H1 (cell line): ENCODE measurements at regions not wholly inside any gene's neighbourhood (a gene's known extent, or its start where the extent isn't known, plus 50 kb on each side); places are given as distances from the start of the nearest gene placed in this dataset.

Experiments used
- CTCF ChIA-PET: fragments of 300-600 bp; sonication (Branson Sonifier 250); formaldehyde crosslinking; loops from one replicate; lab custom pipeline; 2021; ENCODE audit not compliant: partially characterized antibody; lab: Charles Lee
- POLR2A ChIA-PET: fragments of 300-600 bp; sonication (Branson Sonifier 250); formaldehyde crosslinking; loops from one replicate; lab custom pipeline; 2021; ENCODE audit warnings: inconsistent platforms; ENCODE audit not compliant: partially characterized antibody; lab: Charles Lee
- DNase-seq, 2 experiments: peaks; one replicate each; pipeline versions ENCODE4 v3.0.0 to v3.0.0-alpha.2; 2010 to 2022; ENCODE audit warnings: low spot score in 2 of 2, low read depth in 1 of 2, mixed read lengths in 1 of 2
- FAIRE-seq: peaks from 2 replicates; lab custom pipeline; 2011; peaks lifted over from hg19 to GRCh38; lab: Jason Lieb, UNC
- H2AFZ ChIP-seq: 2 replicates; pipeline ENCODE4 v1.8.1; 2012; ENCODE audit warnings: low read length, inconsistent platforms
- H2AK5ac ChIP-seq: 2 replicates; pipeline ENCODE4 v1.6.1; 2013; ENCODE audit warnings: low read depth, low read length
- H2BK120ac ChIP-seq: replicated peaks from 2 replicates; pipeline ENCODE3; 2013; ENCODE audit warnings: low read depth, low read length, inconsistent platforms
- H2BK12ac ChIP-seq: 2 replicates; pipeline ENCODE4 v1.6.1; 2013; ENCODE audit warnings: low read depth, low read length
- H2BK15ac ChIP-seq: 2 replicates; pipeline ENCODE4 v1.6.1; 2013; ENCODE audit warnings: low read length
- H2BK20ac ChIP-seq: 2 replicates; pipeline ENCODE4 v1.6.1; 2013; ENCODE audit warnings: low read length
- H2BK5ac ChIP-seq: 2 replicates; pipeline ENCODE4 v1.6.1; 2013; ENCODE audit warnings: low read depth, low read length
- H3K14ac ChIP-seq: 2 replicates; pipeline ENCODE4 v1.6.1; 2013; ENCODE audit warnings: inconsistent platforms; ENCODE audit not compliant: insufficient read length
- H3K18ac ChIP-seq: 2 replicates; pipeline ENCODE4 v1.6.1; 2013; ENCODE audit warnings: low read length; ENCODE audit errors: extremely low read depth
- H3K23ac ChIP-seq: 2 replicates; pipeline ENCODE4 v1.6.1; 2013; ENCODE audit warnings: inconsistent platforms; ENCODE audit not compliant: insufficient read length
- H3K23me2 ChIP-seq: 2 replicates; pipeline ENCODE4 v1.6.1; 2013; ENCODE audit warnings: low read depth, low read length
- H3K27ac ChIP-seq: 2 replicates; pipeline ENCODE4 v1.6.1; 2011; ENCODE audit warnings: low read depth, low read length, inconsistent platforms
- H3K27me3 ChIP-seq, 4 experiments: replicated peaks in 1 of 4; 1 replicate in 1 of 4; 2 replicates in 3 of 4; pipeline versions ENCODE4 v1.6.1 to v1.8.1; 2011 to 2013; ENCODE audit warnings: low read length in 3 of 4, mild to moderate bottlenecking in 3 of 4, inconsistent platforms in 2 of 4, mixed read lengths in 2 of 4, moderate library complexity in 1 of 4; ENCODE audit not compliant: control insufficient read depth in 3 of 4, insufficient read depth in 3 of 4; ENCODE audit errors: extremely low read depth in 1 of 4
- H3K36me3 ChIP-seq, 4 experiments: 2 replicates each; pipeline versions ENCODE4 v1.6.1 to v1.8.1; 2011 to 2013; ENCODE audit warnings: mild to moderate bottlenecking in 4 of 4, low read length in 3 of 4, moderate library complexity in 2 of 4, control low read depth in 1 of 4, inconsistent platforms in 1 of 4; ENCODE audit not compliant: insufficient read depth in 4 of 4, control insufficient read depth in 2 of 4
- H3K4ac ChIP-seq: replicated peaks from 2 replicates; pipeline ENCODE3; 2013; ENCODE audit warnings: low read length, low read depth, mixed read lengths, inconsistent platforms; ENCODE audit not compliant: insufficient read length
- H3K4me1 ChIP-seq, 4 experiments: replicated peaks in 1 of 4; 1 replicate in 1 of 4; 2 replicates in 3 of 4; pipeline versions ENCODE4 v1.6.1 to v1.8.1; 2011 to 2013; ENCODE audit warnings: low read length in 3 of 4, inconsistent platforms in 2 of 4, mixed read lengths in 1 of 4; ENCODE audit not compliant: insufficient read depth in 4 of 4, control insufficient read depth in 3 of 4
- H3K4me2 ChIP-seq, 2 experiments: 2 replicates each; pipeline versions ENCODE4 v1.6.1 to v1.8.1; 2011 to 2013; ENCODE audit warnings: low read depth in 2 of 2, low read length in 2 of 2, control low read depth in 1 of 2, inconsistent platforms in 1 of 2, mild to moderate bottlenecking in 1 of 2; ENCODE audit not compliant: insufficient read depth in 1 of 2
- H3K4me3 ChIP-seq, 4 experiments: fragments of 200-600, 300-600 bp in 1 of 4; sonication (generic), shearing (Covaris generic), sonication (Bioruptor Twin) in 1 of 4; 2 replicates each; pipeline versions ENCODE4 v1.5.1 to v1.8.1; 2011 to 2016; ENCODE audit warnings: low read length in 4 of 4, low read depth in 3 of 4, control low read depth in 2 of 4, inconsistent platforms in 2 of 4, mild to moderate bottlenecking in 2 of 4, mixed read lengths in 1 of 4, moderate library complexity in 1 of 4; ENCODE audit not compliant: insufficient read depth in 2 of 4; ENCODE audit errors: extremely low read depth in 1 of 4
- H3K56ac ChIP-seq: replicated peaks from 2 replicates; pipeline ENCODE3; 2013; ENCODE audit warnings: low read depth, mild to moderate bottlenecking, mixed read lengths, low read length, inconsistent platforms; ENCODE audit not compliant: insufficient read length
- H3K79me1 ChIP-seq: 2 replicates; pipeline ENCODE4 v1.6.1; 2013; ENCODE audit warnings: low read depth, low read length, control low read depth
- H3K79me2 ChIP-seq, 2 experiments: 2 replicates each; pipeline versions ENCODE4 v1.6.1 to v1.8.1; 2012 to 2013; ENCODE audit warnings: low read length in 2 of 2, mild to moderate bottlenecking in 2 of 2, inconsistent platforms in 1 of 2; ENCODE audit not compliant: insufficient read depth in 2 of 2, control insufficient read depth in 1 of 2
- H3K9ac ChIP-seq, 4 experiments: replicated peaks in 1 of 4; 1 replicate in 1 of 4; 2 replicates in 3 of 4; pipeline versions ENCODE4 v1.6.1 to v1.8.1; 2011 to 2013; ENCODE audit warnings: low read depth in 3 of 4, low read length in 3 of 4, control low read depth in 2 of 4, mild to moderate bottlenecking in 2 of 4, moderate library complexity in 2 of 4, inconsistent platforms in 1 of 4; ENCODE audit errors: extremely low read depth in 1 of 4
- H3K9me3 ChIP-seq, 2 experiments: 2 replicates each; pipeline versions ENCODE4 v1.6.1 to v1.8.1; 2012 to 2013; ENCODE audit warnings: mild to moderate bottlenecking in 2 of 2, moderate library complexity in 2 of 2, control low read depth in 1 of 2, inconsistent platforms in 1 of 2, low read depth in 1 of 2, low read length in 1 of 2, mixed read lengths in 1 of 2; ENCODE audit not compliant: insufficient read depth in 2 of 2
- H4K20me1 ChIP-seq, 2 experiments: replicated peaks in 1 of 2; 2 replicates each; pipeline versions ENCODE3 to v1.8.1; 2011 to 2013; ENCODE audit warnings: inconsistent platforms in 2 of 2, low read length in 2 of 2, mild to moderate bottlenecking in 1 of 2; ENCODE audit not compliant: insufficient read depth in 2 of 2, control insufficient read depth in 1 of 2
- H4K5ac ChIP-seq: 2 replicates; pipeline ENCODE4 v1.6.1; 2013; ENCODE audit warnings: low read length, low read depth, mixed read lengths, inconsistent platforms; ENCODE audit not compliant: insufficient read length
- H4K8ac ChIP-seq: 2 replicates; pipeline ENCODE4 v1.8.0; 2013; ENCODE audit warnings: mild to moderate bottlenecking, moderate library complexity, low read length, inconsistent platforms; ENCODE audit not compliant: insufficient read depth; ENCODE audit errors: extremely low read depth
- H4K91ac ChIP-seq: replicated peaks from 2 replicates; pipeline ENCODE3; 2013; ENCODE audit warnings: low read length, mixed read lengths, inconsistent platforms; ENCODE audit not compliant: insufficient read length
- GABPA ChIP-seq: IDR thresholded peaks from 2 replicates; pipeline ENCODE4 v1.6.1; 2011; ENCODE audit warnings: mild to moderate bottlenecking, low read length, moderate library complexity, borderline replicate concordance; ENCODE audit not compliant: insufficient read depth
- JUN ChIP-seq: IDR thresholded peaks from 2 replicates; pipeline ENCODE4 v1.6.1; 2011; ENCODE audit warnings: low read depth, mild to moderate bottlenecking, improper control_type of control experiment, low read length
- KDM4A ChIP-seq: IDR thresholded peaks from one replicate; pipeline ENCODE4 v1.7.1; 2012; ENCODE audit warnings: low read depth, mild to moderate bottlenecking, moderate library complexity, low read length, inconsistent platforms; ENCODE audit not compliant: severe bottlenecking
- RFX5 ChIP-seq: IDR thresholded peaks from 2 replicates; pipeline ENCODE4 v1.6.1; 2011; ENCODE audit warnings: low read depth, low read length, improper control_type of control experiment, borderline replicate concordance
- SAP30 ChIP-seq: fragments of 300-600 bp; sonication (generic); IDR thresholded peaks from 2 replicates; pipeline ENCODE4 v1.7.1; 2012; ENCODE audit warnings: low read length, moderate library complexity, mild to moderate bottlenecking, inconsistent platforms; ENCODE audit not compliant: insufficient read depth, insufficient replicate concordance
- SRF ChIP-seq: IDR thresholded peaks from 2 replicates; pipeline ENCODE4 v1.6.1; 2011; ENCODE audit warnings: mild to moderate bottlenecking, low read depth, low read length, moderate library complexity
- TCF12 ChIP-seq: IDR thresholded peaks from 2 replicates; pipeline ENCODE4 v1.6.1; 2011; ENCODE audit warnings: low read depth, mild to moderate bottlenecking, low read length
- WGBS, 2 experiments: shearing (Covaris generic) in 1 of 2; methylation state at CpG; one replicate each; pipeline versions ENCODE4 v1.1.6 to v1.1.7; 2013 to 2015; ENCODE audit warnings: low lambda C conversion rate in 2 of 2, mixed read lengths in 2 of 2, inconsistent platforms in 1 of 2, low coverage in 1 of 2, missing lambda C conversion rate in 1 of 2; ENCODE audit not compliant: insufficient replicate concordance in 2 of 2, insufficient coverage in 1 of 2, insufficient read length in 1 of 2; ENCODE audit errors: extremely low coverage in 1 of 2, missing lambda C conversion rate in 1 of 2; 5-methylcytosine and 5-hydroxymethylcytosine counted together
- TF ChIP-seq, protein P1 (sequence below): IDR thresholded peaks from 2 replicates; pipeline ENCODE4 v1.6.1; 2012; ENCODE audit warnings: low read length, inconsistent platforms
- TF ChIP-seq, protein P2 (sequence below), 3 experiments: IDR thresholded peaks; 1 replicate in 2 of 3; 2 replicates in 1 of 3; pipeline versions ENCODE4 v1.5.1 to v1.6.1; 2011; ENCODE audit warnings: low read length in 3 of 3, mild to moderate bottlenecking in 3 of 3, inconsistent platforms in 2 of 3, low read depth in 1 of 3, moderate library complexity in 1 of 3; ENCODE audit not compliant: insufficient read depth in 1 of 3; ENCODE audit errors: control extremely low read depth in 1 of 3

DNA sequence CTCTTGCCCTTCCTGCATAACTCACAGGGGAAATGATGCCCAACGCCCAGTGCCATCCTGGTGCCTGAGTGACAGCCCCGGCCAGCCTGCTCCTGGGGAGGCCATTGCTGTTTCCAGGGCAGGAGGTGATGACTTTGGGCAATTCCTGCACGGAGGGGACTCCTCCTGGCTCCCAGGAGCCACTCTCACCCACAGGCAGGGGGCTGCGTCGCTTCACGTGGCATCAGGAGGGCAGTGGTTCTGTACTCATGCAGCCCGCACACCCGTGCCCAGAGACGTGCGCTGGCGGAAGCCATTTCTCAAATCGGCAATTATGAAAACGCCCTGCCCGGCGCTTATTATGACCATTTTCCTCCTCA, 272.3 kb downstream of the CTTN start:
- H2BK5ac ChIP-seq = no peak overlapping the region
- no peak overlapping the region for H3K4ac ChIP-seq
- H3K23me2 ChIP-seq = no peaks in the 10 kb centered on the region
- H3K79me2 ChIP-seq = no peaks in the 10 kb centered on the region
- peak overlapping the region; percentile 76 for H4K91ac ChIP-seq
- no peak overlapping the region for H3K27ac ChIP-seq
- H3K9ac ChIP-seq = no peak overlapping the region
- H2BK120ac ChIP-seq = no peak overlapping the region
- ChIA-PET POLR2A (interaction anchor here (1.0 to 1.4 kb wide), 2 partner anchors 9 to 23 kb away, joined by 3 read pairs; no protein-coding TSS in a partner anchor), CTCF (interaction anchor here (0.8 to 1.4 kb wide), 3 partner anchors 140 to 216 kb away, joined by 3 read pairs; no protein-coding TSS in a partner anchor)
- DNase-seq = no peak
- H2AK5ac ChIP-seq = no peak overlapping the region
- WGBS, 2 experiments = 90% methylated on average over 15 of the region's 15 CpGs; no CpG with 5 or more reads in 1 of the 2 experiments
- no peak overlapping the region for H3K56ac ChIP-seq
- TF ChIP-seq SRF (no peak), TCF12 (no peak), KDM4A (no peak), JUN (no peak), RFX5 (no peak), GABPA (no peak), SAP30 (no peak)
- TF ChIP-seq, protein P1, sequence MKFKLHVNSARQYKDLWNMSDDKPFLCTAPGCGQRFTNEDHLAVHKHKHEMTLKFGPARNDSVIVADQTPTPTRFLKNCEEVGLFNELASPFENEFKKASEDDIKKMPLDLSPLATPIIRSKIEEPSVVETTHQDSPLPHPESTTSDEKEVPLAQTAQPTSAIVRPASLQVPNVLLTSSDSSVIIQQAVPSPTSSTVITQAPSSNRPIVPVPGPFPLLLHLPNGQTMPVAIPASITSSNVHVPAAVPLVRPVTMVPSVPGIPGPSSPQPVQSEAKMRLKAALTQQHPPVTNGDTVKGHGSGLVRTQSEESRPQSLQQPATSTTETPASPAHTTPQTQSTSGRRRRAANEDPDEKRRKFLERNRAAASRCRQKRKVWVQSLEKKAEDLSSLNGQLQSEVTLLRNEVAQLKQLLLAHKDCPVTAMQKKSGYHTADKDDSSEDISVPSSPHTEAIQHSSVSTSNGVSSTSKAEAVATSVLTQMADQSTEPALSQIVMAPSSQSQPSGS = no peak
- TF ChIP-seq, protein P2, sequence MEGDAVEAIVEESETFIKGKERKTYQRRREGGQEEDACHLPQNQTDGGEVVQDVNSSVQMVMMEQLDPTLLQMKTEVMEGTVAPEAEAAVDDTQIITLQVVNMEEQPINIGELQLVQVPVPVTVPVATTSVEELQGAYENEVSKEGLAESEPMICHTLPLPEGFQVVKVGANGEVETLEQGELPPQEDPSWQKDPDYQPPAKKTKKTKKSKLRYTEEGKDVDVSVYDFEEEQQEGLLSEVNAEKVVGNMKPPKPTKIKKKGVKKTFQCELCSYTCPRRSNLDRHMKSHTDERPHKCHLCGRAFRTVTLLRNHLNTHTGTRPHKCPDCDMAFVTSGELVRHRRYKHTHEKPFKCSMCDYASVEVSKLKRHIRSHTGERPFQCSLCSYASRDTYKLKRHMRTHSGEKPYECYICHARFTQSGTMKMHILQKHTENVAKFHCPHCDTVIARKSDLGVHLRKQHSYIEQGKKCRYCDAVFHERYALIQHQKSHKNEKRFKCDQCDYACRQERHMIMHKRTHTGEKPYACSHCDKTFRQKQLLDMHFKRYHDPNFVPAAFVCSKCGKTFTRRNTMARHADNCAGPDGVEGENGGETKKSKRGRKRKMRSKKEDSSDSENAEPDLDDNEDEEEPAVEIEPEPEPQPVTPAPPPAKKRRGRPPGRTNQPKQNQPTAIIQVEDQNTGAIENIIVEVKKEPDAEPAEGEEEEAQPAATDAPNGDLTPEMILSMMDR (IDR thresholded peaks at IDR 0.05; ENCODE audit: control extremely low read depth in 1 of 3, insufficient read depth in 1 of 3, low read depth in 1 of 3, low read length in 3 of 3) = no peak
- TF ChIP-seq, all 59 proteins: peak for 0
- no peaks in the 10 kb centered on the region for H3K27me3 ChIP-seq
- FAIRE-seq = no peak
- no peak overlapping the region for H3K4me3 ChIP-seq
- no peak overlapping the region for H2BK15ac ChIP-seq
- H3K4me1 ChIP-seq = peaks cover 4 to 20% (median 10%) of the 10 kb centered on the region in 4 experiments
- no peak overlapping the region for H2BK20ac ChIP-seq
- H3K4me2 ChIP-seq = no peak overlapping the region
- H3K23ac ChIP-seq = no peak overlapping the region
- H3K9me3 ChIP-seq = no peaks in the 10 kb centered on the region
- H2BK12ac ChIP-seq = peak overlapping the region; percentile 2; the same call in 1 of the 2 replicates
- H3K36me3 ChIP-seq = no peaks in the 10 kb centered on the region
- no peak overlapping the region for H3K14ac ChIP-seq
- peak overlapping the region; percentile 25; the same call in 1 of the 2 replicates for H3K18ac ChIP-seq
- peak overlapping the region; percentile 73; the same call in 1 of the 2 replicates for H4K8ac ChIP-seq
- no peaks in the 10 kb centered on the region for H4K20me1 ChIP-seq
- no peak overlapping the region for H4K5ac ChIP-seq
- H2AFZ ChIP-seq = no peak overlapping the region
- 0 out of 2 replicates have a peak, but pooled peaks cover 2% of the 10 kb centered on the region for H3K79me1 ChIP-seq
